Neural crest cell (in vitro differentiated cells): ENCODE measurements at regions not wholly inside any gene's neighbourhood (a gene's known extent, or its start where the extent isn't known, plus 50 kb on each side); places are given as distances from the start of the nearest gene placed in this dataset.
"Not testable (repeated sequence)": the region's sequence is repeated elsewhere in the genome, so short reads cannot be mapped to it uniquely, and the experiment has no call there.

Experiments
- DNase-seq: peaks from one replicate; pipeline ENCODE4 v3.0.0; 2021; ENCODE audit warnings: low read depth, mixed read lengths, low spot score
- H3K27ac Mint-ChIP-seq: one replicate; pipeline ENCODE4 v1.8.0; 2021; ENCODE audit warnings: mild to moderate bottlenecking, mixed read lengths; ENCODE audit not compliant: unreplicated experiment
- H3K27me3 Mint-ChIP-seq: 2 replicates; pipeline ENCODE4 v1.8.0; 2021; ENCODE audit warnings: low read depth, mild to moderate bottlenecking, mixed read lengths
- H3K36me3 Mint-ChIP-seq: 2 replicates; pipeline ENCODE4 v1.8.0; 2021; ENCODE audit warnings: low read depth, mild to moderate bottlenecking, mixed read lengths
- H3K4me1 Mint-ChIP-seq: 2 replicates; pipeline ENCODE4 v1.8.0; 2021; ENCODE audit warnings: mixed read lengths
- H3K4me3 Mint-ChIP-seq: one replicate; pipeline ENCODE4 v1.8.0; 2021; ENCODE audit warnings: mild to moderate bottlenecking, mixed read lengths
- H3K9me3 Mint-ChIP-seq: 2 replicates; pipeline ENCODE4 v1.8.0; 2021; ENCODE audit warnings: mixed read lengths
- CTCF ChIP-seq: fragments of 200-600 bp; sonication (generic); conservative IDR thresholded peaks from 2 replicates; pipeline ENCODE4 v1.5.0; 2021; ENCODE audit warnings: antibody characterized with exemption, mild to moderate bottlenecking

- no peak for DNase-seq
- Mint-ChIP-seq H3K27me3 (peaks cover 2% of the 10 kb centered on the region), H3K36me3 (no peaks in the 10 kb centered on the region), H3K4me1 (no peaks in the 10 kb centered on the region), H3K27ac (no peak overlapping the region), H3K9me3 (no peaks in the 10 kb centered on the region), H3K4me3 (no peak overlapping the region)
- TF ChIP-seq CTCF: no peak
These were observed 142.0 kb upstream of the MALRD1 start for GRCh38 chr10:18906636-18907035.

- H3K4me1 Mint-ChIP-seq, H3K36me3 Mint-ChIP-seq, H3K4me3 Mint-ChIP-seq, H3K27me3 Mint-ChIP-seq, H3K9me3 Mint-ChIP-seq, DNase-seq, H3K27ac Mint-ChIP-seq: not testable (repeated sequence)
These were observed 131.2 kb upstream of the MALRD1 start for GRCh38 chr10:18917431-18917830.

- Mint-ChIP-seq H3K27ac (no peak overlapping the region), H3K9me3 (no peaks in the 10 kb centered on the region), H3K4me1 (no peaks in the 10 kb centered on the region), H3K27me3 (peaks cover 2% of the 10 kb centered on the region), H3K36me3 (no peaks in the 10 kb centered on the region), H3K4me3 (no peak overlapping the region)
- DNase-seq: no peak
- TF ChIP-seq CTCF: no peak
These were observed 130.1 kb upstream of the MALRD1 start for GRCh38 chr10:18918532-18918931.

GRCh38 chr10:18949391-18949790 is 99.2 kb upstream of the MALRD1 start:
- Mint-ChIP-seq H3K4me1 (no peaks in the 10 kb centered on the region), H3K36me3 (no peaks in the 10 kb centered on the region), H3K9me3 (no peaks in the 10 kb centered on the region), H3K27me3 (no peaks in the 10 kb centered on the region), H3K27ac (no peak overlapping the region), H3K4me3 (no peak overlapping the region)
- no peak for TF ChIP-seq CTCF
- DNase-seq: no peak

GRCh38 chr10:18951072-18951823 is 97.4 kb upstream of the MALRD1 start:
- H3K27ac Mint-ChIP-seq, DNase-seq: not testable (repeated sequence)

GRCh38 chr10:18955061-18955460 is 93.5 kb upstream of the MALRD1 start:
- Mint-ChIP-seq H3K4me3 (no peak overlapping the region), H3K4me1 (no peaks in the 10 kb centered on the region), H3K36me3 (no peaks in the 10 kb centered on the region), H3K9me3 (no peaks in the 10 kb centered on the region), H3K27me3 (no peaks in the 10 kb centered on the region), H3K27ac (no peak overlapping the region)
- no peak for TF ChIP-seq CTCF
- DNase-seq: no peak

More at GRCh38 chr10:18951072-18951823, 97.4 kb upstream of the MALRD1 start:
- H3K27me3 Mint-ChIP-seq, H3K9me3 Mint-ChIP-seq, H3K36me3 Mint-ChIP-seq, H3K4me3 Mint-ChIP-seq, H3K4me1 Mint-ChIP-seq: not testable (repeated sequence)
